Heart left ventricle (tissue), 16 donors: ENCODE measurements at regions not wholly inside any gene's neighbourhood (a gene's known extent, or its start where the extent isn't known, plus 50 kb on each side); places are given as distances from the start of the nearest gene placed in this dataset.

ENCODE experiments used
- ATAC-seq, 4 donors: fragments of 200-7000 bp; cut with Tn5 transposase; one replicate each; pipeline ENCODE4 v1.9.1; 2020 to 2022; ENCODE audit warnings: moderate library complexity in 4 of 4, mild to moderate bottlenecking in 3 of 4, moderate number of reproducible peaks in 1 of 4
- DNase-seq, 5 donors: peaks; one replicate each; pipeline ENCODE4 v3.0.0-alpha.2; 2020
- H3K27ac ChIP-seq, 12 donors: fragments of 200-600 bp; sonication (generic) in 4 of 12; one replicate each; pipeline versions ENCODE4 v1.5.0 to v1.8.0; 2016 to 2022; ENCODE audit warnings: mild to moderate bottlenecking in 2 of 12
- H3K27me3 ChIP-seq, 9 donors: fragments of 200-600 bp; sonication (generic) in 2 of 9; one replicate each; pipeline versions ENCODE4 v1.5.1 to v1.8.0; 2016 to 2022; ENCODE audit warnings: mild to moderate bottlenecking in 3 of 9
- H3K36me3 ChIP-seq, 9 donors: fragments of 200-600 bp; sonication (generic) in 2 of 9; one replicate each; pipeline versions ENCODE4 v1.5.0 to v1.8.0; 2018 to 2022; ENCODE audit warnings: mild to moderate bottlenecking in 2 of 9
- H3K4me1 ChIP-seq, 12 donors: fragments of 200-600 bp; sonication (generic) in 4 of 12; one replicate each; pipeline versions ENCODE4 v1.5.0 to v1.8.0; 2016 to 2022; ENCODE audit warnings: mild to moderate bottlenecking in 3 of 12
- H3K4me3 ChIP-seq, 12 donors: fragments of 200-600 bp; sonication (generic) in 4 of 12; one replicate each; pipeline versions ENCODE4 v1.5.0 to v1.8.0; 2017 to 2022; ENCODE audit warnings: mild to moderate bottlenecking in 9 of 12, moderate library complexity in 4 of 12
- H3K9me3 ChIP-seq, 12 donors: fragments of 200-600 bp; sonication (generic) in 4 of 12; one replicate each; pipeline versions ENCODE4 v1.5.0 to v1.8.0; 2016 to 2022; ENCODE audit warnings: mild to moderate bottlenecking in 1 of 12
- POLR2A ChIP-seq, 2 donors: fragments of 450-650 bp; IDR thresholded peaks; one replicate each; pipeline ENCODE4 v1.6.1; 2017; ENCODE audit warnings: antibody characterized with exemption in 2 of 2, mild to moderate bottlenecking in 2 of 2, moderate library complexity in 2 of 2
- WGBS, 4 donors: extraction: QIAGEN DNeasy Blood & Tissue Kit in 2 of 4; methylation state at CpG; one replicate each; pipeline versions ENCODE4 v1.1.5 to v1.1.7; 2013 to 2018; 5-methylcytosine and 5-hydroxymethylcytosine counted together
- intact Hi-C, 10 donors: fragments of 100-400 bp; cut with DNase I; formaldehyde crosslinking; loops; one replicate each; pipeline versions ENCODE4 v1.11.1 to v1.14.2; 2022
- TF ChIP-seq, protein P1 (sequence below), 12 donors: fragments of 200-600 bp; sonication (generic) in 4 of 12; IDR thresholded peaks; one replicate each; pipeline versions ENCODE4 v1.5.0 to v1.8.0; 2018 to 2022; ENCODE audit warnings: antibody characterized with exemption in 12 of 12, mild to moderate bottlenecking in 5 of 12
- donor health status: ischemic (EF 13 %, LVEDD 7.1; RV severe dilation, severe dysfunction).
- donor health status: healthy with polysubstance abuse.
- donor health status: DM: no; HTN: yes; CAD: no.
- donor health status: DM: no; HTN: no; CAD: no.
- donor health status: ischemic (EF 25% LVEDD 6.9; RV normal size, moderate dysfunction).
- donor health status: ischemic (EF 25% LVEDD 5.7; RV mildly dilated, moderate dysfunction).
- donor health status: healthy.
- donor health status: DM: yes; HTN: yes; CAD: no.
- donor health status: ischemic (EF 35%, LVEDD 5.7; RV mildly dilated, moderate dysfunction).
- donor health status: nonischemic (EF 11% LVEDD 7.7; RV severe dilation, severe dysfunction).
- donor health status: DM: yes; HTN: yes; CAD: no.
- donor health status: PGD.
- donor health status: ischemic (EF 29% LVEDD 5.4; RV normal size, mild dysfunction).
- donor health status: nonischemic (EF 23%, LVEDD 6.1; RV moderate dilation, normal function).

DNA sequence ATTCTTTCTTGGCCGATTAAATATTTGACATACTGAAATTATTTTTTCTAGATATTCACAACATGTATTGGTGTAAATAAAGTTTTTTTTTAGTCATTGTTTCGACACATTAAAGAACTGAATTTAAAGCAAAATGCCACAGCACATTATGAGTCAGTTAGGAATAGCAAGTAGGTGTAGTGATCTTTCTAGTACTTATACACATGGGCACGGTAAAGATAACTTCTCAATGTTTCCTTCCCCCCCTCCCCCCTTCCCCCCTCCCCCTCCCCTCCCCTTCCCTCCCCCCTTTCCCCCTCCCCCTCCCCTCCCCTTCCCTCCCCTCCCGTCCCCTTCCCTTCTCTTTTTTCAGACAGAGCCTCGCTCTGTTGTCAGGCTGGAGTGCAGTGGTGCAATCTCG lies 1269.9 kb downstream of the ADGRL3 start:
- no peak for ATAC-seq
- Histone ChIP-seq H3K9me3 (no peaks in the 10 kb centered on the region), H3K4me1 (no peaks in the 10 kb centered on the region), H3K36me3 (no peaks in the 10 kb centered on the region), H3K27ac (no peak overlapping the region), H3K27me3 (no peaks in the 10 kb centered on the region), H3K4me3 (no peak overlapping the region)
- DNase-seq: no peak
- TF ChIP-seq, protein P1, sequence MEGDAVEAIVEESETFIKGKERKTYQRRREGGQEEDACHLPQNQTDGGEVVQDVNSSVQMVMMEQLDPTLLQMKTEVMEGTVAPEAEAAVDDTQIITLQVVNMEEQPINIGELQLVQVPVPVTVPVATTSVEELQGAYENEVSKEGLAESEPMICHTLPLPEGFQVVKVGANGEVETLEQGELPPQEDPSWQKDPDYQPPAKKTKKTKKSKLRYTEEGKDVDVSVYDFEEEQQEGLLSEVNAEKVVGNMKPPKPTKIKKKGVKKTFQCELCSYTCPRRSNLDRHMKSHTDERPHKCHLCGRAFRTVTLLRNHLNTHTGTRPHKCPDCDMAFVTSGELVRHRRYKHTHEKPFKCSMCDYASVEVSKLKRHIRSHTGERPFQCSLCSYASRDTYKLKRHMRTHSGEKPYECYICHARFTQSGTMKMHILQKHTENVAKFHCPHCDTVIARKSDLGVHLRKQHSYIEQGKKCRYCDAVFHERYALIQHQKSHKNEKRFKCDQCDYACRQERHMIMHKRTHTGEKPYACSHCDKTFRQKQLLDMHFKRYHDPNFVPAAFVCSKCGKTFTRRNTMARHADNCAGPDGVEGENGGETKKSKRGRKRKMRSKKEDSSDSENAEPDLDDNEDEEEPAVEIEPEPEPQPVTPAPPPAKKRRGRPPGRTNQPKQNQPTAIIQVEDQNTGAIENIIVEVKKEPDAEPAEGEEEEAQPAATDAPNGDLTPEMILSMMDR (IDR thresholded peaks at IDR 0.05): no peak
- TF ChIP-seq POLR2A (IDR thresholded peaks at IDR 0.05): no peak
- intact Hi-C loops: no loop called here
- 79 to 86% (median 84%) methylated on average over 5 to 6 of the region's 6 CpGs for WGBS, 4 donors

DNA sequence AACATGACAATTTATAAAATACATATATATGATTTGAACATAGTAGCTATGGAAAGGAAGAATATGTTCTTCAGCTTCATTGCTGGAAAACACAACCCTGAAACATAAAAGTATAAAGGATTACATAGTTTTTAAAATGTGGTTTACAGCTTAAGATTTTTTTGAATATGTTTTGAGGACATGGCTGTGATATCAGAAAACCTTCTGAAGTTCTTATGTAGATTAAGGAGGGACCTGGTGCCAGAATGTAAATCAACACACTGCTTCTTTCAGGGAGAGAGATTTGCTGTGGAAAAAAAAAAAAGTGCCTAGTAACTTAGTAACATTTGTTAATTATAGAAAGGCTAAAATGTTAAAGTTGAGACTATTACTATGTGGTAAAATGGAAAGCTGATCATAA lies 1261.8 kb downstream of the ADGRL3 start:
- Histone ChIP-seq H3K36me3 (no peaks in the 10 kb centered on the region), H3K27me3 (no peaks in the 10 kb centered on the region), H3K4me1 (no peaks in the 10 kb centered on the region), H3K27ac (no peak overlapping the region), H3K9me3 (no peaks in the 10 kb centered on the region), H3K4me3 (no peak overlapping the region)
- DNase-seq: no peak
- TF ChIP-seq POLR2A (IDR thresholded peaks at IDR 0.05): no peak
- TF ChIP-seq, protein P1 (IDR thresholded peaks at IDR 0.05): no peak
- intact Hi-C loops: no loop called here
- no peak for ATAC-seq

DNA sequence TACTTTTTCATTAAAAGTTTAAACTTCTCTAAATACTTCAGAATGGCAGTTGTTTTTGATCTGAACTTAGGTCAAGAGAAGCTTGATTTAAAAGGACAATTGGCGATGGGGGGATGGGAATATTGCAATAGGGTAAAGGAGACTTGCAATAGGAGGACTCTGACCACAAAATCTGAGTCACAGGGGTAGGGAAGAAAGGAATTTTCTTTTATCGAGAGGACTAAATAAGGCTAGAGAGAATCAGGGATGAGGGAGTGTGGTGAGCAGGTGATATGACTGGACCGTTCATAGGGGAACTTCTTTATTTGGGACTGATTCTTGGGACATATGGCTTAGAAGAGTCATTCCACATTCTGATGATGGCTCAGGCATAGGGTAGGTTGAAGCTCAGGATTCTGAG lies 1260.2 kb downstream of the ADGRL3 start:
- Histone ChIP-seq H3K27ac (no peak overlapping the region), H3K9me3 (no peaks in the 10 kb centered on the region), H3K4me3 (no peak overlapping the region), H3K27me3 (no peaks in the 10 kb centered on the region), H3K36me3 (no peaks in the 10 kb centered on the region), H3K4me1 (no peaks in the 10 kb centered on the region)
- WGBS, 4 donors: 75 to 92% (median 75%) methylated on average over 3 of the region's 3 CpGs
- no peak for DNase-seq
- no peak for ATAC-seq
- intact Hi-C loops: no loop called here
- no peak for TF ChIP-seq POLR2A (IDR thresholded peaks at IDR 0.05)
- TF ChIP-seq, protein P1 (IDR thresholded peaks at IDR 0.05): no peak

DNA sequence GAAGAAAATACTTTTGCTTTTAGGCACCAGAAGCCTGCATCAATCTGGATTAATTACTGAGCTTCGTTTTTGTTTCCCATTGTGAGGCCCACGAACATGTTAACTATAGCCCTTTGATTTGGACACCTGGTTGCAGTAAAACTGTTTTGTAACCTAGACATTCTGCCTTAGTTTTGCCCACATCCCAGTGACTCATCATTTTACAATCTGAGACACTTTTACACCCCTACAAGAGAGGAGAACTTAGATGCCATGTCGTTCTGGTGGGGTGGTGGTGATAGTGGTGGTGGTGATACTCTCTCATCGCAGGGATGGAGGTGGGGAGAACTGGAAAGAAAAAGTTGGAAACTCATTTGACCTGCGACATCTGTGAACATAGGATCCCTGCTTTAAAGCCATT lies 1257.2 kb downstream of the ADGRL3 start:
- no peaks in the 10 kb centered on the region for H3K27me3 ChIP-seq
- no peak overlapping the region for H3K27ac ChIP-seq
- intact Hi-C loops: no loop called here
- TF ChIP-seq POLR2A (IDR thresholded peaks at IDR 0.05): no peak
- TF ChIP-seq, protein P1 (IDR thresholded peaks at IDR 0.05): no peak
- H3K36me3 ChIP-seq: no peaks in the 10 kb centered on the region
- ATAC-seq: no peak
- H3K4me1 ChIP-seq: no peaks in the 10 kb centered on the region
- no peak overlapping the region for H3K4me3 ChIP-seq
- no peaks in the 10 kb centered on the region for H3K9me3 ChIP-seq
- DNase-seq: no peak
- WGBS, 4 donors: 67 to 82% (median 76%) methylated on average over 5 of the region's 5 CpGs
